HG03060 (cell line): ENCODE measurements at regions not wholly inside any gene's neighbourhood (a gene's known extent, or its start where the extent isn't known, plus 50 kb on each side); places are given as distances from the start of the nearest gene placed in this dataset.
"Not testable (repeated sequence)": the region's sequence is repeated elsewhere in the genome, so short reads cannot be mapped to it uniquely, and the experiment has no call there.

Experiments used
- ATAC-seq: cut with Tn5 transposase; IDR thresholded peaks from one replicate; pipeline ENCODE4 v1.9.1; 2021; ENCODE audit warnings: low read depth, moderate number of reproducible peaks; ENCODE audit not compliant: unreplicated experiment

- no peak for ATAC-seq
Measured at GRCh38 chr5:39547553-39548154, 122.9 kb upstream of the DAB2 start.

GRCh38 chr5:39544941-39545340, 120.2 kb upstream of the DAB2 start:
- no peak for ATAC-seq

- ATAC-seq, result no peak
Measured at GRCh38 chr5:39543335-39543734, 118.6 kb upstream of the DAB2 start.

GRCh38 chr5:39542511-39543285, 117.9 kb upstream of the DAB2 start:
- ATAC-seq, result no peak

- no peak for ATAC-seq
Measured at GRCh38 chr5:39541920-39542319, 117.1 kb upstream of the DAB2 start.

GRCh38 chr5:39539470-39539869, 114.7 kb upstream of the DAB2 start:
- no peak for ATAC-seq

- no peak for ATAC-seq
Measured at GRCh38 chr5:39534690-39535089, 109.9 kb upstream of the DAB2 start.

GRCh38 chr5:39533749-39534148, 109.0 kb upstream of the DAB2 start:
- ATAC-seq, result no peak

GRCh38 chr5:39532511-39532910, 107.7 kb upstream of the DAB2 start:
- ATAC-seq, result no peak

- ATAC-seq, result no peak
Measured at GRCh38 chr5:39531306-39531705, 106.5 kb upstream of the DAB2 start.

- no peak for ATAC-seq
Measured at GRCh38 chr5:39526914-39527477, 102.2 kb upstream of the DAB2 start.

- not testable (repeated sequence) for ATAC-seq
Measured at GRCh38 chr5:39525781-39526180, 101.0 kb upstream of the DAB2 start.

GRCh38 chr5:39525271-39525670, 100.5 kb upstream of the DAB2 start:
- ATAC-seq, result no peak

- no peak for ATAC-seq
Measured at GRCh38 chr5:39523821-39524220, 99.0 kb upstream of the DAB2 start.

- ATAC-seq, result no peak
Measured at GRCh38 chr5:39521940-39522590, 97.3 kb upstream of the DAB2 start.

- no peak for ATAC-seq
Measured at GRCh38 chr5:39521098-39521860, 96.5 kb upstream of the DAB2 start.

- no peak for ATAC-seq
Measured at GRCh38 chr5:39520232-39520572, 95.4 kb upstream of the DAB2 start.

- ATAC-seq, result no peak
Measured at GRCh38 chr5:39519566-39520231, 94.9 kb upstream of the DAB2 start.

GRCh38 chr5:39519079-39519478, 94.3 kb upstream of the DAB2 start:
- no peak for ATAC-seq

- ATAC-seq, result no peak
Measured at GRCh38 chr5:39518516-39518915, 93.7 kb upstream of the DAB2 start.
